H9 (cell line): ENCODE measurements at regions not wholly inside any gene's neighbourhood (a gene's known extent, or its start where the extent isn't known, plus 50 kb on each side); places are given as distances from the start of the nearest gene placed in this dataset.
A peak's percentile ranks its signal among the peaks of the same experiment; 100 is the strongest.

ENCODE experiments used
- DNase-seq: peaks from one replicate; pipeline ENCODE4 v3.0.0-alpha.2; 2017
- H2AFZ ChIP-seq: one replicate; pipeline ENCODE4 v1.6.1; 2013; ENCODE audit warnings: mild to moderate bottlenecking, low read length, control low read depth, moderate library complexity
- H2AK5ac ChIP-seq: 2 replicates; pipeline ENCODE4 v1.6.1; 2013; ENCODE audit warnings: low read length, control low read depth, mixed read lengths; ENCODE audit not compliant: insufficient read length
- H2BK120ac ChIP-seq: one replicate; pipeline ENCODE4 v1.6.1; 2013; ENCODE audit warnings: low read depth, mild to moderate bottlenecking, low read length, control low read depth, inconsistent platforms; ENCODE audit not compliant: poor library complexity, severe bottlenecking
- H2BK12ac ChIP-seq: 2 replicates; pipeline ENCODE4 v1.6.1; 2013; ENCODE audit warnings: low read length, control low read depth, mixed read lengths, low read depth; ENCODE audit not compliant: insufficient read length
- H2BK15ac ChIP-seq: 2 replicates; pipeline ENCODE4 v1.6.1; 2013; ENCODE audit warnings: low read depth, low read length, control low read depth
- H2BK20ac ChIP-seq: one replicate; pipeline ENCODE4 v1.6.1; 2013; ENCODE audit warnings: low read depth, mild to moderate bottlenecking, low read length, control low read depth, inconsistent platforms; ENCODE audit not compliant: poor library complexity, severe bottlenecking
- H2BK5ac ChIP-seq: 2 replicates; pipeline ENCODE4 v1.6.1; 2013; ENCODE audit warnings: low read length, control low read depth, mixed read lengths; ENCODE audit not compliant: insufficient read length
- H3K14ac ChIP-seq: 2 replicates; pipeline ENCODE4 v1.6.1; 2013; ENCODE audit warnings: low read length, control low read depth; ENCODE audit not compliant: insufficient read depth
- H3K18ac ChIP-seq: 2 replicates; pipeline ENCODE4 v1.6.1; 2013; ENCODE audit warnings: low read depth, mild to moderate bottlenecking, mixed read lengths, low read length, control low read depth; ENCODE audit not compliant: insufficient read length
- H3K23ac ChIP-seq: 2 replicates; pipeline ENCODE4 v1.6.1; 2013; ENCODE audit warnings: low read length, control low read depth, mixed read lengths, low read depth; ENCODE audit not compliant: insufficient read length
- H3K23me2 ChIP-seq: 2 replicates; pipeline ENCODE4 v1.6.1; 2013; ENCODE audit warnings: low read depth, mild to moderate bottlenecking, mixed read lengths, low read length, control low read depth; ENCODE audit not compliant: insufficient read length, poor library complexity, severe bottlenecking
- H3K27ac ChIP-seq: 2 replicates; pipeline ENCODE4 v1.5.1; 2013; ENCODE audit warnings: low read length, control low read depth, mixed read lengths, low read depth; ENCODE audit not compliant: insufficient read length
- H3K27me3 ChIP-seq: 2 replicates; pipeline ENCODE4 v1.6.1; 2013; ENCODE audit warnings: low read length, control low read depth, inconsistent platforms; ENCODE audit not compliant: insufficient read depth
- H3K4ac ChIP-seq: 2 replicates; pipeline ENCODE4 v1.6.1; 2013; ENCODE audit warnings: low read depth, mild to moderate bottlenecking, control low read depth, inconsistent platforms, low read length, moderate library complexity
- H3K4me1 ChIP-seq: 2 replicates; pipeline ENCODE4 v1.6.1; 2013; ENCODE audit warnings: low read length, control low read depth, inconsistent platforms; ENCODE audit not compliant: insufficient read depth
- H3K4me2 ChIP-seq: 2 replicates; pipeline ENCODE4 v1.6.1; 2013; ENCODE audit warnings: low read length, control low read depth, mixed read lengths; ENCODE audit not compliant: insufficient read length, insufficient read depth
- H3K56ac ChIP-seq: 2 replicates; pipeline ENCODE4 v1.6.1; 2013; ENCODE audit warnings: low read depth, mild to moderate bottlenecking, mixed read lengths, low read length, control low read depth; ENCODE audit not compliant: insufficient read length
- H3K79me1 ChIP-seq: 2 replicates; pipeline ENCODE4 v1.6.1; 2013; ENCODE audit warnings: low read depth, mild to moderate bottlenecking, moderate library complexity, low read length, control low read depth, inconsistent platforms; ENCODE audit not compliant: insufficient read depth, poor library complexity, severe bottlenecking
- H3K79me2 ChIP-seq: 2 replicates; pipeline ENCODE4 v1.6.1; 2013; ENCODE audit warnings: low read length, control low read depth, inconsistent platforms; ENCODE audit not compliant: insufficient read depth
- H3K9ac ChIP-seq: 2 replicates; pipeline ENCODE4 v1.6.1; 2013; ENCODE audit warnings: low read length, control low read depth, mixed read lengths; ENCODE audit not compliant: insufficient read length; ENCODE audit errors: extremely low read depth
- H3K9me3 ChIP-seq: one replicate; pipeline ENCODE4 v1.6.1; 2013; ENCODE audit warnings: low read depth, low read length, inconsistent platforms; ENCODE audit not compliant: control insufficient read depth
- H3T11ph ChIP-seq: one replicate; pipeline ENCODE4 v1.6.1; 2013; ENCODE audit warnings: mild to moderate bottlenecking, low read length, control low read depth, inconsistent platforms
- H4K20me1 ChIP-seq: one replicate; pipeline ENCODE4 v1.6.1; 2013; ENCODE audit not compliant: control insufficient read depth, insufficient read length, insufficient read depth
- H4K5ac ChIP-seq: 2 replicates; pipeline ENCODE4 v1.6.1; 2013; ENCODE audit warnings: low read depth, mild to moderate bottlenecking, mixed read lengths, low read length, control low read depth; ENCODE audit not compliant: insufficient read length
- H4K8ac ChIP-seq: replicated peaks from 2 replicates; pipeline ENCODE4 v1.6.1; 2013; ENCODE audit warnings: low read length, control low read depth, mixed read lengths, low read depth; ENCODE audit not compliant: insufficient read length
- H4K91ac ChIP-seq: 2 replicates; pipeline ENCODE4 v1.6.1; 2013; ENCODE audit warnings: low read depth, mild to moderate bottlenecking, moderate library complexity, mixed read lengths, low read length, control low read depth; ENCODE audit not compliant: insufficient read length
- H3K27ac Mint-ChIP-seq, 3 experiments: 2 replicates in 2 of 3; 3 replicates in 1 of 3; pipeline ENCODE4 v1.8.0; 2020 to 2021; ENCODE audit warnings: mixed read lengths in 3 of 3, mild to moderate bottlenecking in 1 of 3, moderate library complexity in 1 of 3
- H3K27me3 Mint-ChIP-seq: 2 replicates; pipeline ENCODE4 v1.8.0; 2021; ENCODE audit warnings: low read depth, mild to moderate bottlenecking, moderate library complexity, mixed read lengths
- H3K36me3 Mint-ChIP-seq, 3 experiments: 2 replicates in 2 of 3; 3 replicates in 1 of 3; pipeline ENCODE4 v1.8.0; 2020 to 2021; ENCODE audit warnings: low read depth in 3 of 3, mixed read lengths in 3 of 3; ENCODE audit not compliant: insufficient read depth in 1 of 3
- H3K4me1 Mint-ChIP-seq, 2 experiments: 2 replicates each; pipeline ENCODE4 v1.8.0; 2020; ENCODE audit warnings: mixed read lengths in 2 of 2
- H3K4me3 Mint-ChIP-seq, 2 experiments: 2 replicates in 1 of 2; 3 replicates in 1 of 2; pipeline ENCODE4 v1.8.0; 2020 to 2021; ENCODE audit warnings: mild to moderate bottlenecking in 2 of 2, mixed read lengths in 2 of 2, moderate library complexity in 1 of 2
- H3K9me3 Mint-ChIP-seq, 2 experiments: 2 replicates in 1 of 2; 3 replicates in 1 of 2; pipeline ENCODE4 v1.8.0; 2020; ENCODE audit warnings: mild to moderate bottlenecking in 2 of 2, mixed read lengths in 2 of 2, moderate library complexity in 1 of 2
- CTCF ChIP-seq: fragments of 200-600 bp; sonication (generic); conservative IDR thresholded peaks from 3 replicates; pipeline ENCODE4 v1.8.0; 2021; ENCODE audit warnings: antibody characterized with exemption, mild to moderate bottlenecking
- WGBS: extraction: QIAGEN DNeasy Blood & Tissue Kit; methylation state at CpG from one replicate; pipeline ENCODE4 v1.1.7; 2013; ENCODE audit warnings: missing lambda C conversion rate, low lambda C conversion rate, mixed read lengths; ENCODE audit not compliant: insufficient read length; ENCODE audit errors: extremely low coverage; 5-methylcytosine and 5-hydroxymethylcytosine counted together

DNA sequence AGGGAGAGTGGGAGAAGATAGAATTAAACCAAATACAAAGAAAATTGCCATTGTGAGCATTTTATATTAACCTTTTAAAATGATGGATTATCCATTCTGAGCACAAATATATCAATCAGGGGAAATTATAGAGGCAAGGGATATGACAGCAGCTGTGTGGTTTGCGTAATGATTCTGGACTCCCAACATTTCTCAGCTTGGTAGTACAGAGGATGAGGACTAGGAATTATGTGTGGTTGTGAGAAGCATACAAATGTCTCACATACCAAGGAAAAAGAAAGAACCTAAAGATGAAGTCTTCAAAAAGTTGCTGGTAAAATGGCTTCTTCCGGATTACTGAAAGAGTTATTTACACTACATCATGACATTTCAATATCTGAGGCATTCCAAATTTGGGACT, 674.6 kb upstream of the NR3C2 start:
- no peak overlapping the region for H4K5ac ChIP-seq
- H3K27ac Mint-ChIP-seq = 0 out of 7 replicates have a peak overlapping the region, but pooled peaks of 1 of the 3 experiments have one; percentile 46
- no peak for TF ChIP-seq CTCF

More for the DNA sequence above, 674.6 kb upstream of the NR3C2 start:
- H3K27me3 ChIP-seq = no peaks in the 10 kb centered on the region
- no peak overlapping the region for H3K9ac ChIP-seq
- Mint-ChIP-seq H3K4me1 (peaks cover 13 to 20% of the 10 kb centered on the region in 2 experiments), H3K4me3 (no peak overlapping the region), H3K27me3 (no peaks in the 10 kb centered on the region), H3K9me3 (no peaks in the 10 kb centered on the region), H3K36me3 (no peaks in the 10 kb centered on the region)
- H2BK15ac ChIP-seq = no peak overlapping the region
- H3K4ac ChIP-seq = no peak overlapping the region
- no peak overlapping the region for H3K14ac ChIP-seq
- H3T11ph ChIP-seq = no peak overlapping the region
- H2BK5ac ChIP-seq = no peak overlapping the region
- no peak overlapping the region for H3K27ac ChIP-seq
- no peak overlapping the region for H3K23ac ChIP-seq
- no peaks in the 10 kb centered on the region for H4K20me1 ChIP-seq
- no peaks in the 10 kb centered on the region for H3K23me2 ChIP-seq
- H2BK20ac ChIP-seq = no peak overlapping the region
- H4K8ac ChIP-seq = no peak overlapping the region
- no peak overlapping the region for H3K4me2 ChIP-seq
- no peak overlapping the region for H4K91ac ChIP-seq
- H2AFZ ChIP-seq = no peak overlapping the region
- no peaks in the 10 kb centered on the region for H3K9me3 ChIP-seq
- H3K79me1 ChIP-seq = no peaks in the 10 kb centered on the region
- no peak overlapping the region for H2BK120ac ChIP-seq
- no peaks in the 10 kb centered on the region for H3K4me1 ChIP-seq
- no peak for DNase-seq
- no peaks in the 10 kb centered on the region for H3K79me2 ChIP-seq
- H3K56ac ChIP-seq = no peak overlapping the region
- WGBS = no CpG with 5 or more reads among the region's 2 CpGs
- no peak overlapping the region for H3K18ac ChIP-seq
- no peak overlapping the region for H2AK5ac ChIP-seq
- no peak overlapping the region for H2BK12ac ChIP-seq
